H9 (cell line): ENCODE measurements at regions not wholly inside any gene's neighbourhood (a gene's known extent, or its start where the extent isn't known, plus 50 kb on each side); places are given as distances from the start of the nearest gene placed in this dataset.

Source experiments
- DNase-seq: peaks from one replicate; pipeline ENCODE4 v3.0.0-alpha.2; 2017
- H2AFZ ChIP-seq: one replicate; pipeline ENCODE4 v1.6.1; 2013; ENCODE audit warnings: mild to moderate bottlenecking, low read length, control low read depth, moderate library complexity
- H2AK5ac ChIP-seq: 2 replicates; pipeline ENCODE4 v1.6.1; 2013; ENCODE audit warnings: low read length, control low read depth, mixed read lengths; ENCODE audit not compliant: insufficient read length
- H2BK120ac ChIP-seq: one replicate; pipeline ENCODE4 v1.6.1; 2013; ENCODE audit warnings: low read depth, mild to moderate bottlenecking, low read length, control low read depth, inconsistent platforms; ENCODE audit not compliant: poor library complexity, severe bottlenecking
- H2BK12ac ChIP-seq: 2 replicates; pipeline ENCODE4 v1.6.1; 2013; ENCODE audit warnings: low read length, control low read depth, mixed read lengths, low read depth; ENCODE audit not compliant: insufficient read length
- H2BK15ac ChIP-seq: 2 replicates; pipeline ENCODE4 v1.6.1; 2013; ENCODE audit warnings: low read depth, low read length, control low read depth
- H2BK20ac ChIP-seq: one replicate; pipeline ENCODE4 v1.6.1; 2013; ENCODE audit warnings: low read depth, mild to moderate bottlenecking, low read length, control low read depth, inconsistent platforms; ENCODE audit not compliant: poor library complexity, severe bottlenecking
- H2BK5ac ChIP-seq: 2 replicates; pipeline ENCODE4 v1.6.1; 2013; ENCODE audit warnings: low read length, control low read depth, mixed read lengths; ENCODE audit not compliant: insufficient read length
- H3K14ac ChIP-seq: 2 replicates; pipeline ENCODE4 v1.6.1; 2013; ENCODE audit warnings: low read length, control low read depth; ENCODE audit not compliant: insufficient read depth
- H3K18ac ChIP-seq: 2 replicates; pipeline ENCODE4 v1.6.1; 2013; ENCODE audit warnings: low read depth, mild to moderate bottlenecking, mixed read lengths, low read length, control low read depth; ENCODE audit not compliant: insufficient read length
- H3K23ac ChIP-seq: 2 replicates; pipeline ENCODE4 v1.6.1; 2013; ENCODE audit warnings: low read length, control low read depth, mixed read lengths, low read depth; ENCODE audit not compliant: insufficient read length
- H3K23me2 ChIP-seq: 2 replicates; pipeline ENCODE4 v1.6.1; 2013; ENCODE audit warnings: low read depth, mild to moderate bottlenecking, mixed read lengths, low read length, control low read depth; ENCODE audit not compliant: insufficient read length, poor library complexity, severe bottlenecking
- H3K27ac ChIP-seq: 2 replicates; pipeline ENCODE4 v1.5.1; 2013; ENCODE audit warnings: low read length, control low read depth, mixed read lengths, low read depth; ENCODE audit not compliant: insufficient read length
- H3K27me3 ChIP-seq: 2 replicates; pipeline ENCODE4 v1.6.1; 2013; ENCODE audit warnings: low read length, control low read depth, inconsistent platforms; ENCODE audit not compliant: insufficient read depth
- H3K4ac ChIP-seq: 2 replicates; pipeline ENCODE4 v1.6.1; 2013; ENCODE audit warnings: low read depth, mild to moderate bottlenecking, control low read depth, inconsistent platforms, low read length, moderate library complexity
- H3K4me1 ChIP-seq: 2 replicates; pipeline ENCODE4 v1.6.1; 2013; ENCODE audit warnings: low read length, control low read depth, inconsistent platforms; ENCODE audit not compliant: insufficient read depth
- H3K4me2 ChIP-seq: 2 replicates; pipeline ENCODE4 v1.6.1; 2013; ENCODE audit warnings: low read length, control low read depth, mixed read lengths; ENCODE audit not compliant: insufficient read length, insufficient read depth
- H3K56ac ChIP-seq: 2 replicates; pipeline ENCODE4 v1.6.1; 2013; ENCODE audit warnings: low read depth, mild to moderate bottlenecking, mixed read lengths, low read length, control low read depth; ENCODE audit not compliant: insufficient read length
- H3K79me1 ChIP-seq: 2 replicates; pipeline ENCODE4 v1.6.1; 2013; ENCODE audit warnings: low read depth, mild to moderate bottlenecking, moderate library complexity, low read length, control low read depth, inconsistent platforms; ENCODE audit not compliant: insufficient read depth, poor library complexity, severe bottlenecking
- H3K79me2 ChIP-seq: 2 replicates; pipeline ENCODE4 v1.6.1; 2013; ENCODE audit warnings: low read length, control low read depth, inconsistent platforms; ENCODE audit not compliant: insufficient read depth
- H3K9ac ChIP-seq: 2 replicates; pipeline ENCODE4 v1.6.1; 2013; ENCODE audit warnings: low read length, control low read depth, mixed read lengths; ENCODE audit not compliant: insufficient read length; ENCODE audit errors: extremely low read depth
- H3K9me3 ChIP-seq: one replicate; pipeline ENCODE4 v1.6.1; 2013; ENCODE audit warnings: low read depth, low read length, inconsistent platforms; ENCODE audit not compliant: control insufficient read depth
- H3T11ph ChIP-seq: one replicate; pipeline ENCODE4 v1.6.1; 2013; ENCODE audit warnings: mild to moderate bottlenecking, low read length, control low read depth, inconsistent platforms
- H4K20me1 ChIP-seq: one replicate; pipeline ENCODE4 v1.6.1; 2013; ENCODE audit not compliant: control insufficient read depth, insufficient read length, insufficient read depth
- H4K5ac ChIP-seq: 2 replicates; pipeline ENCODE4 v1.6.1; 2013; ENCODE audit warnings: low read depth, mild to moderate bottlenecking, mixed read lengths, low read length, control low read depth; ENCODE audit not compliant: insufficient read length
- H4K8ac ChIP-seq: replicated peaks from 2 replicates; pipeline ENCODE4 v1.6.1; 2013; ENCODE audit warnings: low read length, control low read depth, mixed read lengths, low read depth; ENCODE audit not compliant: insufficient read length
- H4K91ac ChIP-seq: 2 replicates; pipeline ENCODE4 v1.6.1; 2013; ENCODE audit warnings: low read depth, mild to moderate bottlenecking, moderate library complexity, mixed read lengths, low read length, control low read depth; ENCODE audit not compliant: insufficient read length
- H3K27ac Mint-ChIP-seq, 3 experiments: 2 replicates in 2 of 3; 3 replicates in 1 of 3; pipeline ENCODE4 v1.8.0; 2020 to 2021; ENCODE audit warnings: mixed read lengths in 3 of 3, mild to moderate bottlenecking in 1 of 3, moderate library complexity in 1 of 3
- H3K27me3 Mint-ChIP-seq: 2 replicates; pipeline ENCODE4 v1.8.0; 2021; ENCODE audit warnings: low read depth, mild to moderate bottlenecking, moderate library complexity, mixed read lengths
- H3K36me3 Mint-ChIP-seq, 3 experiments: 2 replicates in 2 of 3; 3 replicates in 1 of 3; pipeline ENCODE4 v1.8.0; 2020 to 2021; ENCODE audit warnings: low read depth in 3 of 3, mixed read lengths in 3 of 3; ENCODE audit not compliant: insufficient read depth in 1 of 3
- H3K4me1 Mint-ChIP-seq, 2 experiments: 2 replicates each; pipeline ENCODE4 v1.8.0; 2020; ENCODE audit warnings: mixed read lengths in 2 of 2
- H3K4me3 Mint-ChIP-seq, 2 experiments: 2 replicates in 1 of 2; 3 replicates in 1 of 2; pipeline ENCODE4 v1.8.0; 2020 to 2021; ENCODE audit warnings: mild to moderate bottlenecking in 2 of 2, mixed read lengths in 2 of 2, moderate library complexity in 1 of 2
- H3K9me3 Mint-ChIP-seq, 2 experiments: 2 replicates in 1 of 2; 3 replicates in 1 of 2; pipeline ENCODE4 v1.8.0; 2020; ENCODE audit warnings: mild to moderate bottlenecking in 2 of 2, mixed read lengths in 2 of 2, moderate library complexity in 1 of 2
- WGBS: extraction: QIAGEN DNeasy Blood & Tissue Kit; methylation state at CpG from one replicate; pipeline ENCODE4 v1.1.7; 2013; ENCODE audit warnings: missing lambda C conversion rate, low lambda C conversion rate, mixed read lengths; ENCODE audit not compliant: insufficient read length; ENCODE audit errors: extremely low coverage; 5-methylcytosine and 5-hydroxymethylcytosine counted together
- TF ChIP-seq, protein P1 (sequence below): fragments of 200-600 bp; sonication (generic); conservative IDR thresholded peaks from 3 replicates; pipeline ENCODE4 v1.8.0; 2021; ENCODE audit warnings: antibody characterized with exemption, mild to moderate bottlenecking

- no peak overlapping the region for H3K18ac ChIP-seq
- Mint-ChIP-seq H3K27ac (no peak overlapping the region), H3K4me1 (peaks cover 2 to 3% of the 10 kb centered on the region in 2 experiments; a peak in 2 of 4 replicates), H3K36me3 (no peaks in the 10 kb centered on the region), H3K9me3 (no peaks in the 10 kb centered on the region), H3K4me3 (no peak overlapping the region), H3K27me3 (no peaks in the 10 kb centered on the region)
- H3K56ac ChIP-seq = no peak overlapping the region
- no peak overlapping the region for H2BK15ac ChIP-seq
- no peak overlapping the region for H4K91ac ChIP-seq
- H3K4me1 ChIP-seq = no peaks in the 10 kb centered on the region
- H4K8ac ChIP-seq = no peak overlapping the region
- no peak overlapping the region for H2BK20ac ChIP-seq
- no peak overlapping the region for H4K5ac ChIP-seq
- no peaks in the 10 kb centered on the region for H3K27me3 ChIP-seq
- WGBS = no CpG with 5 or more reads among the region's 2 CpGs
- TF ChIP-seq, protein P1, sequence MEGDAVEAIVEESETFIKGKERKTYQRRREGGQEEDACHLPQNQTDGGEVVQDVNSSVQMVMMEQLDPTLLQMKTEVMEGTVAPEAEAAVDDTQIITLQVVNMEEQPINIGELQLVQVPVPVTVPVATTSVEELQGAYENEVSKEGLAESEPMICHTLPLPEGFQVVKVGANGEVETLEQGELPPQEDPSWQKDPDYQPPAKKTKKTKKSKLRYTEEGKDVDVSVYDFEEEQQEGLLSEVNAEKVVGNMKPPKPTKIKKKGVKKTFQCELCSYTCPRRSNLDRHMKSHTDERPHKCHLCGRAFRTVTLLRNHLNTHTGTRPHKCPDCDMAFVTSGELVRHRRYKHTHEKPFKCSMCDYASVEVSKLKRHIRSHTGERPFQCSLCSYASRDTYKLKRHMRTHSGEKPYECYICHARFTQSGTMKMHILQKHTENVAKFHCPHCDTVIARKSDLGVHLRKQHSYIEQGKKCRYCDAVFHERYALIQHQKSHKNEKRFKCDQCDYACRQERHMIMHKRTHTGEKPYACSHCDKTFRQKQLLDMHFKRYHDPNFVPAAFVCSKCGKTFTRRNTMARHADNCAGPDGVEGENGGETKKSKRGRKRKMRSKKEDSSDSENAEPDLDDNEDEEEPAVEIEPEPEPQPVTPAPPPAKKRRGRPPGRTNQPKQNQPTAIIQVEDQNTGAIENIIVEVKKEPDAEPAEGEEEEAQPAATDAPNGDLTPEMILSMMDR = no peak
- H3K9ac ChIP-seq = no peak overlapping the region
- H3T11ph ChIP-seq = no peak overlapping the region
- H2BK12ac ChIP-seq = no peak overlapping the region
- H3K4me2 ChIP-seq = no peak overlapping the region
- no peaks in the 10 kb centered on the region for H3K9me3 ChIP-seq
- no peak overlapping the region for H2BK5ac ChIP-seq
- H4K20me1 ChIP-seq = no peaks in the 10 kb centered on the region
- no peak overlapping the region for H2AFZ ChIP-seq
- H3K79me2 ChIP-seq = no peaks in the 10 kb centered on the region
- no peak overlapping the region for H3K4ac ChIP-seq
- no peak for DNase-seq
- H3K79me1 ChIP-seq = no peaks in the 10 kb centered on the region
- H3K14ac ChIP-seq = no peak overlapping the region
- no peak overlapping the region for H2BK120ac ChIP-seq
- H2AK5ac ChIP-seq = no peak overlapping the region
- H3K27ac ChIP-seq = no peak overlapping the region
- no peaks in the 10 kb centered on the region for H3K23me2 ChIP-seq
- no peak overlapping the region for H3K23ac ChIP-seq
Measured at GRCh38 chr1:208587110-208587509, 342.9 kb upstream of the PLXNA2 start.
